NCI-H2196 (cell line): ENCODE measurements at regions not wholly inside any gene's neighbourhood (a gene's known extent, or its start where the extent isn't known, plus 50 kb on each side); places are given as distances from the start of the nearest gene placed in this dataset.
"Not testable (repeated sequence)": the region's sequence is repeated elsewhere in the genome, so short reads cannot be mapped to it uniquely, and the experiment has no call there.

Source experiments
- DNase-seq: peaks from one replicate; lab custom pipeline; 2025; ENCODE audit not compliant: unreplicated experiment; lab: John Stamatoyannopoulos, UW

DNA sequence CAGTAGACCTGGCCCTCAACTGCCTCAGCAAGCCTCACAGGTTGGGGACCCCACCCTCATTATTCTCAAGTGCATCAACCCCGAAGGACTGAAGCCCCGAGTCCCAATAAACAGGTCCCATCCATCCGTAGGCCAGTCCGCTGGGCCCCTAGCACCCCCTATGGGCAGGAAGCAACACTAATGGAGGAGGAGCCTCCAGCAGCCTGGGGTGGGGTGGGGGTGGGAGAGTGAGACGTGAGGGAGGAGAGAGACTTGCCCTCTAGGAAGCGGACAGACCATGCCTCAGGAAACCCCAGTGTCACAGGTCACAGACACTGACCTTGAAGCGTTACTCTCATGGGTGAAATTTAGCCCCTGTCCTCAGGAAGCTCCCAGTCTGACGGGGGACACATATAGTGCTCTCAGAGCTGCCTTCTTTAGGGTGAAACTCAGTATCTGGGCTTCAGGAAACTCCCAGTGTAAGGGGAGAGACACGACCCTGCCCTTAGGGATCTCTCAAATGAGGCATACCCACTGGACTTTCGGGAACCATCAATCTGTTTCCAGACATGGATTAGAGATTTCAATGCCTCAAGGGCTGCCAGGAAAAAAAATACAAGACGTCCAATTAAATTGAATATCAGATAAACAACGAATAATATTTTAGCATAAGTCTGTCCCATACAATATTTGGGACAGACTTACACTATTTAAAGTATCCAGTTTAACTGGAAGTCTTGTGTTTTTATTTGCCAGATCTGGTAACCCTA lies 125.8 kb downstream of the MRPL14 start:
- peak; percentile 63 for DNase-seq

DNA sequence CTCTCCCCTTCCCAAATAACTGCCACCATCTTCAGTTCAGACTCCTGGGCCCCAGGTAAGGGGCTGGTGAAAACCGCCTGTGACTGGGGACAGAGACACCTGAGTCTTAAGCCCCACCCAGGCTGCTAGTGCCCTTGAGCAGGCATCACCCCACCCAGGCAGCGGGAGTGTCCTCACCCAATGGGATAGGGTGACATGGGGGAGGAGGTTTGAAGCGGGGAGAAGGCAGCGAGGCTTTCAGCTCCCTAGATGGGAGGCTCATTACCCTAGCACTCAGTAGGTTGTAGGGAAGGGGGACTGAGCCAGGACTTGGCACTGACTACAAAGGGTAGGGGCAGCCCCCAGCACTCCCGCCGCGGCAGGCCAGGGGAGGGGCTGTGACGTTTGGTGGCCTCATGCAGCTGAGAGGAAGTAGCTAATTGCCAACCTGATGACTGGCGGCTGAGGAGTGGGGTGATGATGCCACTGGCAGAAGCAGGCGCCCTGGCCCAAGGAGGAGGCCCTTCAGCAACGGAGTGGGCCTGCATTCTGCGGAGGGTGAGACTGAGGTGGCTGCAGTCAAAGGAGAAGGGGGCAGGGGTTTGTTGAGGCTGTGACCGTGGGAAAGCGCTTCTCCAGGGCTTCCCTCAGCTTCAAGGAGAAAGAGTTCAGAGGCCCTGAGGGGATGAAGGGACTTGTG lies 126.9 kb downstream of the MRPL14 start:
- peak; percentile 91 for DNase-seq

DNA sequence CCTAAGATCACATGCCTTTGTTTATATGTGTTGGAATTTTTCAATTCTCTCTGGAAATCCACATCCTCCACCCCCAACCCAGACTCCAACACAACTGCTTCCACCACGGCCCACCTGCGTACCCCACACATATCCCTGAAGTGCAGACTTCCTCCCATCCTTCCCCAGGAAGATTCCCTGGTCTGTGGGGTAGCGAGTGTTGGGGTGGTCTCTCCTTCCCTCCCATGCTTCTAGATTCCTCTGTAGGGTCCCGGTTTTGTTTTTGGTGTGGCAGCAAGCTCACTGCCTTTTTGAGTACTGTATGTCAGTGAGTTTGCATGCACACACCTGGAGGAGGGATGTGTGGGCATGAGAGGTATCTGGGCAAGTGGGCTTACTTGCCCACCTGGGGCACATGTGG lies 127.6 kb downstream of the MRPL14 start:
- no peak for DNase-seq

DNA sequence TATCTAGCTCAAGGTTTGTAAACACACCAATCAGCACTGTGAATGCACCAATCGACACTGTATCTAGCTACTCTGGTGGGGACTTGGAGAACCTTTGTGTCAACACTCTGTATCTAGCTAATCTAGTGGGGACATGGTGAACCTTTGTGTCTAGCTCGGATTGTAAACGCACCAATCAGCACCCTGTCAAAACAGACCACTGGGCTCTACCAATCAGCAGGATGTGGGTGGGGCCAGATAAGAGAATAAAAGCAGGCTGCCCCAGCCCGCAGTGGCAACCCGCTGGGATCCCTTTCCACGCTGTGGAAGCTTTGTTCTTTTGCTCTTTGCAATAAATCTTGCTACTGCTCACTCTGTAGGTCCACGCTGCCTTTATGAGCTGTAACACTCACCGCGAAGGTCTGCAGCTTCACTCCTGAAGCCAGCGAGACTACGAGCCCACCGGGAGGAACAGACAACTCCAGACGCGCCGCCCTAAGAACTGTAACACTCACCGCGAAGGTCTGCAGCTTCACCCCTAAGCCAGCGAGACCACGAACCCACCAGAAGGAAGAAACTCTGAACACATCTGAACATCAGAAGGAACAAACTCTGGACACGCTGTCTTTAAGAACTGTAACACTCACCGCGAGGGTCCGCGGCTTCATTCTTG lies 128.5 kb downstream of the MRPL14 start:
- not testable (repeated sequence) for DNase-seq

DNA sequence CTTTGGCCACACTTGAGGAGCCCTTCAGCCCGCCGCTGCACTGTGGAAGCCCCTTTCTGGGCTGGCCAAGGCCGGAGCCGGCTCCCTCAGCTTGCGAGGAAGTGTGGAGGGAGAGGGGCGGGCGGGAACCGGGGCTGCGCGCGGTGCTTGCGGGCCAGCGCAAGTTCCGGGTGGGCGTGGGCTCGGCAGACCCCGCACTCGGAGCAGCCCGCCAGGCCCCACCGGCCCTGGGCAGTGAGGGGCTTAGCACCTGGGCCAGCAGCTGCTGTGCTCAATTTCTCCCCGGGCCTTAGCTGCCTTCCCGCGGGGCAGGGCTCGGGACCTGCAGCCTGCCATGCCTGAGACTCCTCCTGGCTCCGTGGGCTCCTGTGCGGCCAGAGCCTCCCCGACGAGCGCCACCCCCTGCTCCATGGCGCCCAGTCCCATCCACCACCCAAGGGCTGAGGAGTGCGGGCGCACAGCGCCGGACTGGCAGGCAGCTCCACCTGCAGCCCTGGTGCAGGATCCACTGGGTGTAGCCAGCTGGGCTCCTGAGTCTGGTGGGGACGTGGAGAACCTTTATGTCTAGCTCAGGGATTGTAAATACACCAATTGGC lies 129.2 kb downstream of the MRPL14 start:
- DNase-seq: not testable (repeated sequence)

DNA sequence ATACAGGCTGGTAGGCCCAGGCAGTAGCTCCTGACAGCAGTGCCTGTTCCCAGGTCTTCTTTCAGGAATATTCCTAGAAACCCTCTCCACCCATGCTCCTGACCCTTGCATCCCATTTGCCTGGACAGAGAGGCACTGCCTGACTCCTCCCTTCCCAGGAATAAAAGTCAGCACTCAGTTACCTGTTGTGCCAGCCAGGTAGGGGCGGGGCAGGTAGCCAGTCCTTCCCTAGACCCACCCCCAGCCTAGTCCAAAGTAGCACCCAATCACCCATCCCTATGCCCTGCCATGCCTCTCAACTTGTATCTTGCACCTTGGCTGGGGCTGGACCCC lies 129.9 kb downstream of the MRPL14 start:
- no peak for DNase-seq

DNA sequence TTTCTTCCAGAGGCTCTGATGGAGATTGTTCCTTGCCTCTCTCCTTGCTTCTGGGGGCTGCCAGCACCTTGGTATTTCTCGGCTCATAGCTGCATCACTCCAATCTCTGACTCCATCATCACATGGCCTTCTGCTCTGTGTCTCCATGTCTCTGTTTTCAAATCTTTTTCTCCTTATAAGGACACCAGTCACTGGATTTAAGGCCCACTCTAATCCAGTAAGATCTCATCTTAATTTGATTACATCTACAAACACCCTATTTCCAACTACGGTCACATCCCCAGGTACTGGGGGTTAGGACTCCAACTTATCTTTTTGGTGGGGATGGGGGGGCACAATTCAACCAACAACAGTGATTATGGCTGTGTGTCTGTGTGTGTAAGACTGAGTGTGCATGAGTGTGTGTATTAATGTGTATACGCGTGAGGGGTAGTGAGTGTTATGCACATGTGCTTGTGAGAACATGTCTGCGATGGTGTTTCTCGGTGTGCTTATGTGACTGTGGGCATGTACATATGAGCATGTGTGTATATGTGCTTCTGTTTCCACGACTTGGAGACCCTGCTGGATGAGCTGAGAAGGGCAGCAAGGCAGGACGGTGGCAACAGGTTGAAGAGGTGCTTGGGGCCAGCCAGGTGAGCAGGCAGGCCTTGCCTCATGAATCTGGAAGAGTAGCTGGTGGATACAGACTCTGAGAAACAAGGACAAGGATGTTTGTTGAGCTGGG lies 130.5 kb downstream of the MRPL14 start:
- no peak for DNase-seq

DNA sequence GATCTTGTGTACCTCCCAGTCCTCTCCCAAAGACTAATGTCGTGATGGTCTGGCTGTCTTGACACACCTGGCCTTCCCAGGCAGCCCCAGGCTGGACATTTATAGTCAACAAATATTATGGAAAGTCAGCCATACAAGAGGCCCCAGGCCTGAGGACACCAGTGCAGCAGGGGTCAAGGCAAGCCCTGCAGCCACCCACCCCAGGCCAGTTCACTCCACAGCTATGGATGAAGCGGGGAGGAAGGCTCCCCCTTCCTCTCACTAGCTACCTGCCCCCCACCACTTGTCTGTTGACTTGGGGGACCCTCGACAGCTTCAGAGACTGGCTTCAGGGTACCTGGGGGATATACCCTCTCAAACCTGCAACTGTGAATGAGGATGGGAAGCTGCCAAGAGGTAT lies 132.1 kb downstream of the MRPL14 start:
- no peak for DNase-seq

DNA sequence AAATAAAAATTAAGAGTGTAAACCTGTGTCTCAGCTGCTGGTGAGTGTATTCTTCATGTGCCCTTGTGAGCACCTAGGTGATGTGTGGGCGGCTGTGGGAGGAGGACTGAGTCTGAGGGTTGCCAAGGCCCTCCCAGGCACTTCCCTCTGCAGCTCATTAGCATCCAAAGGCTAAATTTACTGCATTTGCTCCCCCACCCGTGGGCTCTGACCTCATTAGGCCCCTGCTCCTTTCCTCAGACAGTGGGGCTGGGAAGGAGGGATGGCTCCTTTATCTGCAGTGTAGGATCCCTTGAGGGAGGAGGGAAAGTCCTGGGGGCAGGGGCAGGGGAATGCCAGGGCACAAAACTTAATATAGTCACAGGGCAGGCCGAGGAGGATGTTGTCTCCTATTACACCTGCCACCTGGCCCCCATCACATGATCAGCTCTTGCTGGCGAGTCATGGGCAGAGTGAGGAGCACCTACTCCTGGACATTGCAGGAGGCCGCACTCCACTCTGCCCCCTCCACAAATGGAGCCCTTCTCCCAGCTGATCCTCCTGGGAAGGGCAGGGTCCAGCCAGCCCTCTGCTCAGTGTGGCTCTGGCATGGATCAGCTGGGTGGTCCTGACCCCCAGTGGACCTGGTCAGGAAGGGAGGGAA lies 133.2 kb downstream of the MRPL14 start:
- peak; percentile 66 for DNase-seq

DNA sequence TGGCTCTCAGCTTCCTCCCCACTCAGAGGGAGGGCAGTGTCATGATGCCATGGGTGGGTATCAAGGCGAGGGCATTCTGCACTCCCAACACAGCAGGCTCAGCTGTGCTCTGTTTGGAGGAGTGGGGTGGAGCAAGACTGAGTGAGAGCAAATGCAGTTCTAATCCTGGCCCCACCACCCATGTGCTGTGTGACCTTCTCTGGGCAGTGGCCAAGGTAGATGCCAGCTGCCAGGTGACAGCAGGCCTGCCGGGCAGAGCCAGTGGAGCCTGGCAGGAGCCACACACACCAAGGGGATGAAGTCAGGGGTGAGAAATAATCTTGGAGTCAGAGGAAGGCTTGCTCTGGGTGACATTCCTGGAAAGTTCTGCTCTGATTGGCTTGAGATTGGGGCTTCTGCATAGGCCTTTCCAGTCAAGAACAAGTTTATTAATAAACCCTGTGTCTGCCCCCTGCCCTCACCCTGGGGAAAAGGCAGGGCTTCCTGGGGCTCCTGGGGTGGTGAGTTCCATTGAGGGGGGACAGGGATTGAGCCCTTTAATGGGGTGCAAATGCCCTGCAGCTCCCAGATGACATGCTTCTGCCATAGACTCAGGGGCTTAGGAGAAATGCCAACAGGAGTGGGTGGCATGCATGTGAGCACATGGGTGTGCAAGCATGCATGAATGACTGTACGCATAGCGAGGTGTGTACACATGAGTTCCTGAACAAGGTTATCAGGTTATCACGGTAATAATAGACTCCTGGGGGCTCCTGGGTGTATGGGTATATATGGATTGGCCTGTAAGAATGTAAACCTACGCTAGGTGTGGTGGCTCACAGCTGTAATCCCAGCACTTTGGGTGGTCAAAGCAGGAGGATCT lies 134.2 kb downstream of the MRPL14 start:
- DNase-seq: peak; percentile 55

DNA sequence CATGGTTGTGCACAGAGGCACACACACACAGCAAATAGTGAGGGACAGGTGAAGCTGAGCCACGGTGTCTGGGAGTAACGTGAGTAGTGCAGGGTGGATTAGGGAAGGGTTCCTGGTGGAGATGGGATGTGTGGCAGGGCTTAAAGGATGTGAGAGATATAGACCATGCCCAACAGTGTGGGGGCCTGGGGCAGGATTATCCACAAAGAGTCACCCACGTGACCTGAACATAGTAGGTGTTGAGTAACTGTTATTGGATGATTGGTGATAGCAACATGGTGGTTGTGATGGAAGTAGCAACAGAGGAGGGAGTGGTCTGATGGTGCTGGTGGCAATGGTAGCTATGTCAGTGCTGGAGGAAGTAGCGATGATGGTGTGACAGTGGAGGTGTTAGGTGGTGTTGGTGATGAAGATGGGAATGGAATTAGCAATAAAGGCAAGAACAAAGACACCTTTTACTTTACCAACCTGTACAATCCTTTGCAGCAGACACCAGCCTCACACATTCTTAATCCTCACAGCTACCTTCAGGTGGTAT lies 135.1 kb downstream of the MRPL14 start:
- no peak for DNase-seq

DNA sequence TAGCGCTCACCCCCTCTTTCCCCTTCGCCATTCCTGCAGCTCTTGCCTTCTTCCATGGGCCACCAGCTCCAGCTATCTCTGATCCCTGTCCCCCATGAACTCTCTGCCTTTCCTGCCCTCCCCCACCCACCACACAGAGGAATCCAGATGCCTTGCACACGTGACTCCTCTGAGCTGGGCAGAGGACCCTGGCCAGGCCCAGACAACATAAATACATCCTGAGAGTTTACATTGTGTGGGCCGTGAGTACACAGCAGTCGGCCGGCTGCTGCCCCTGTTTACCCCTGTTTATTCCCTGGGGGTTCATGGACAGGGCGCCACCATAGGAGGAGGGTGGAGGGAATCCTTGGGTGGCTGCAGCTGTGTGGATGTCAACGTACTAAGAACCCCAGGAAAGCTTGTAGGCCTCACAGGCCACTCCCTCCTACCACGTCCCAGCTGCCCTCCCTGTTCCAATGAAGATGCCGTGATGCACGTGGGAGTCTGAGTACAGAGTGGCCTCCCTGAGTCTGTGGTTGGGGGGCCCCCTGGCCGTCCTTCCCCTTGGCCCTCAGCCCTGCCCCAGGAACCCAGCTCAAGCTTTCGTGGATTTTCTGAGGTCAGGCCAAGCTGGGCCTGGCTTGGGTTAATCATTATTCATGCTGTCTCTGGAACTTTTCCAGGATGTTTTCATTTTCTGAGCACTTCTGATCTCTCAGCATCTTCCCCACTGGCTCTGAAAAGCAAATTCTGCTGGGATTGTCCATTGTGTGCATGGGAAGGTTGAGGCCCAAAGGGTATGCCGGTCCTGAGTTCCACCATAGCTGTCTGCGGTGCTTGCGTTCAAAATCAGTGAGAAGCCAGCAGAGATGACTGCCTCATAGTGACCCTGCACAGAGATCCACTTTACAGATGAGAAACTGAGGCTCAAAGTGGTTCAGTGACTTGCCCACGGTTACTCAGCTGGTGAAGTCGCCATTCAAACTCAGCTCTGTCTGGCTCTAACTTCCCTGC lies 136.3 kb downstream of the MRPL14 start:
- DNase-seq: no peak

DNA sequence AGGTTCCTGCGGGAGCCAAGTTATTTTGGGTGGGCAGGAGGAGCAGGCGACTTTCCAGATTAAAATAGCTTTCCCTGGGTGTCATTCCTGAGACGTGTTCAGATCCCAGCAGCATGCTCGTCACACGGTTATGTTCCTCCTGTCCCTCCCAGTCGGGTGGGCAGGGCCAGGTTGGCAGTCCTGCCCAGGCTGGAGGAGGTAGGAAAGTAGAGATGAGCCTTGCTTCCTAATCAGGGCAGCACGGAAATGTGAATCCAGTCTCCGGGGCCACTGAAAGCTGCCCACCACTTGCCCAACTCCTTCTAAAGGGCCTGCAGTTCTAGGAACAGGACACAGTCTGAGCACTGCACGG lies 137.0 kb downstream of the MRPL14 start:
- no peak for DNase-seq

DNA sequence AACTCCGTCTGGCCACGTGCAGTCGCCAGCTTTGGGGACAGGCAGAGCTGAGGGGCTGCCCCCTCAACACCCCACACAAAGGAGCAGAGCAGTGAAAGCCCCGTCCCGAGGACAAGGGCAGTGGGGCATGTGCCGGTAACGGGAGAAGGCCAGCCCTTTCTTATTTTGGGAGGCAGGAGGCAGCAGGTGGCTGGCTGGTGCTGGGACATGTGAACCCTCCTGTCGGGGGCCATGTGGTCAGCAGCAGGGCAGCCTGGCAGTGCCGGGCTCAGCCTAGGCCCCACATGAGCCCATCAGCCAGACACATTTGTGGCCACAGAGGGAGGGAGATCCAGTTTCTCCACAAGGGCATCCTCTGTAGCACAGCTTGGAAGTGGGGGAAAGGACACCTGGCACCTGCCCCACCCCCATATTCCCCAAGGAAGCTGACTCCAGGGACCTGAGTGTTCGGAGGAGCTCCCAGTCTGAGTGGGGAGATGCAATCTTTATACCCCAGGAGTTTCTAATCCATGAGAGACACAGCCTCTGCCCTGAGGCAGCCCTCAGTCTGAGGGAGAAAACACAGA lies 137.6 kb downstream of the MRPL14 start:
- DNase-seq: no peak

DNA sequence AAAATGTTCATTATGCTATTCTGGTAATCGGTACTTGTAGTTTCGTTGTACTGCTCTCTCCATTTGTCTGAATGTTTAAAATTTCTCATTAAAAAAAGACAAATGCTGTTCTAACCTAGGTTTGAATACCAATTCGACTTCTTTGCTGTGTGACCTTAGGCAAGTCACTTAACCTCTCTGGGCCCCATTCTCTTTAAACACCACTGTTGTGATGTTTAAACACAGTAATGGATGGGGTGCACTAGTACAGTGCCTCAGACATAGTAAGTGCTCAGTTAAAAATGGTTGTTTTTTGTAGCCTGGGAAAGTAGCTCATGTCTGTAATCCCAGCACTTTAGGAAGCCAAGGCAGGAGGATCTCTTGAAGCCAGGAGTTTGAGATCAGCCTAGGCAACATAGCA lies 138.5 kb downstream of the MRPL14 start:
- no peak for DNase-seq

DNA sequence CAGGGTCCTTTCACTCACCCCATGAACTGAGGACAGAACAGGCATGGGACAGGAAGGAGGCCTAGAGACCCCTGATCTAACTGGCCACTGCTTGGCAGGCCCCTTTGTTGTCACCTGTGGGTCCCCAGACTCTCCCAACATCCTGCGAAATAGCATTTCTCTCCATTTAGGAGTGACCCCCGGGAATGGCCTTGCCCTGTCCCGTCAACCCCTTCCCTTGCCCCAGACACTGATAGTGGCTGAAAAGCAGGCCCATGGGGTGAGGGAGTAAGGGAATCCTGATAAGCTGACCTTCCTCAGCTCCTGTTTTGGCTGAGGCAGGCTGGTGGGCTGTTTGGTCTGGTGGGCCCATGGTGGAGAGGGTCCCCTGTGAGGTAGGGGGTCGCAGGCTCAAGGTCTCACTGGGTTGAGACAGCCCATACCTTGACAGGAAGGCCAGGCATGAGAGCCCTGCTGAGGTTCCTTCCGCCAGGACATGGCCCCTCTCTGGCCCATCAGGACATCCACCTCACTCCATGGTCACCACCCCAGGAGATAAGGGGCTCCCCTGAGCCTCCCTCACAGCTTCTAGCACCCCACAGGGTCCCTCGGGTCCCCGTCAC lies 139.3 kb downstream of the MRPL14 start:
- no peak for DNase-seq

DNA sequence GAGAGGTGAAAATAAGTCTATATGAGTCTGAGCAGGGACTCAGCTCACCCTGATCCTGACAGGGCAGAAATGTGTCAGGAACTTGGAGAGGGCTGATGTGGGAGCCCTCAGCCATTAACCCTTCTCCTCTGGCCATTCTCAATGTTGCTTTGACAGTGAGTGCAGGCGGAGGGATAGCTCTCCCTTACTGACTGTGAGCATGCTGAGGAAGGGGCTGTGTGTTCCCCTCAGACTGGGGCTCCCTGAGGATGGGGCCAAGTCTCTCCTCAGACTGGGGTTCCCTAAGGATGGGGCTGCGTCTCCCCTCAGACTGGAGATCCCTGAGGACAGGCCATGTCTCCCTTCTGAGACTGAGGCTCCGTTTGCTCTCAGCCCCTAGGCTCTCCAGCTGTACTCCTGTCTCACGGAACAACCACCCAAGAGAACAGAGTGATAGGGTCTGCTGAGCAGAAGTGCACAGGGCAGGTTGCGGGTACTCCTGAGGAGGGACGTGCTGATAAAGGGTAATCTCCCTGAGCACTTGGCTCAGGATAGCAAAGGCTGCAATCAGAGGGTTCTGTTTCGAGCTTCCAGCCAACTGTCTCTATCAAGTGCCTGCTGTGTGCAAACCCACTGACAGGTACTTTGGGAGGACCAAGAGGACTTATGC lies 141.0 kb downstream of the MRPL14 start:
- no peak for DNase-seq
